Glutamatergic neuron (in vitro differentiated cells): ENCODE measurements at regions not wholly inside any gene's neighbourhood (a gene's known extent, or its start where the extent isn't known, plus 50 kb on each side); places are given as distances from the start of the nearest gene placed in this dataset.
A peak's percentile ranks its signal among the peaks of the same experiment; 100 is the strongest.

ENCODE experiments used
- DNase-seq: peaks from one replicate; pipeline ENCODE4 v3.0.0; 2022
- H3K27ac Mint-ChIP-seq: one replicate; pipeline ENCODE4 v1.8.0; 2020; ENCODE audit warnings: mild to moderate bottlenecking, mixed read lengths, inconsistent platforms; ENCODE audit not compliant: unreplicated experiment
- H3K27me3 Mint-ChIP-seq: one replicate; pipeline ENCODE4 v1.8.0; 2020; ENCODE audit warnings: mild to moderate bottlenecking, moderate library complexity, mixed read lengths, inconsistent platforms; ENCODE audit not compliant: unreplicated experiment
- H3K36me3 Mint-ChIP-seq: one replicate; pipeline ENCODE4 v1.8.0; 2020; ENCODE audit warnings: mild to moderate bottlenecking, mixed read lengths, inconsistent platforms; ENCODE audit not compliant: unreplicated experiment
- H3K4me1 Mint-ChIP-seq: one replicate; pipeline ENCODE4 v1.8.0; 2020; ENCODE audit warnings: mild to moderate bottlenecking, low read depth, mixed read lengths, inconsistent platforms; ENCODE audit not compliant: unreplicated experiment
- H3K4me3 Mint-ChIP-seq: one replicate; pipeline ENCODE4 v1.8.0; 2020; ENCODE audit warnings: mild to moderate bottlenecking, mixed read lengths, inconsistent platforms; ENCODE audit not compliant: unreplicated experiment
- H3K9me3 Mint-ChIP-seq: one replicate; pipeline ENCODE4 v1.8.0; 2020; ENCODE audit warnings: mild to moderate bottlenecking, moderate library complexity, mixed read lengths, inconsistent platforms; ENCODE audit not compliant: unreplicated experiment
- TF ChIP-seq, protein P1 (sequence below): fragments of 200-600 bp; sonication (generic); IDR thresholded peaks from one replicate; pipeline ENCODE4 v1.5.0; 2021; ENCODE audit not compliant: partially characterized antibody, unreplicated experiment

DNA sequence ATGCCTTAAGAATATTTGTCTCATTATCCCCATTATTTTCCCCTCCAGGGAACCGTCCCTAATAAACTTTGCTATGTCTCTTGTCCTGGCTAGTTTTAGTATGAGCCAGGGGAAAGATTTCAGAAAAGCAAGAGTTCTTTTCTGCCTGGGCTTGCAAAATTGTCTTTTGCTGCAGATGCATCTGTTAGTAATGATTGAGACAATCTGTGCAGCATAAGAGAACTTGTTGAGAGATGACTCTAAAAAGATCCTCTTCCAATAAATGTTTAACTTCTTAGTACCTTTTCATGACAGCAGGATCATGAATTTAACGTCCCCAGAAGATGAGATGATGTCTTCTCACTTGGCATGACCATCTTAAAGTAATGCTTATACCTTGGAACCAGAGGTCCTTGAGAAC is 172.5 kb upstream of the CREB1 start:
- TF ChIP-seq, protein P1, sequence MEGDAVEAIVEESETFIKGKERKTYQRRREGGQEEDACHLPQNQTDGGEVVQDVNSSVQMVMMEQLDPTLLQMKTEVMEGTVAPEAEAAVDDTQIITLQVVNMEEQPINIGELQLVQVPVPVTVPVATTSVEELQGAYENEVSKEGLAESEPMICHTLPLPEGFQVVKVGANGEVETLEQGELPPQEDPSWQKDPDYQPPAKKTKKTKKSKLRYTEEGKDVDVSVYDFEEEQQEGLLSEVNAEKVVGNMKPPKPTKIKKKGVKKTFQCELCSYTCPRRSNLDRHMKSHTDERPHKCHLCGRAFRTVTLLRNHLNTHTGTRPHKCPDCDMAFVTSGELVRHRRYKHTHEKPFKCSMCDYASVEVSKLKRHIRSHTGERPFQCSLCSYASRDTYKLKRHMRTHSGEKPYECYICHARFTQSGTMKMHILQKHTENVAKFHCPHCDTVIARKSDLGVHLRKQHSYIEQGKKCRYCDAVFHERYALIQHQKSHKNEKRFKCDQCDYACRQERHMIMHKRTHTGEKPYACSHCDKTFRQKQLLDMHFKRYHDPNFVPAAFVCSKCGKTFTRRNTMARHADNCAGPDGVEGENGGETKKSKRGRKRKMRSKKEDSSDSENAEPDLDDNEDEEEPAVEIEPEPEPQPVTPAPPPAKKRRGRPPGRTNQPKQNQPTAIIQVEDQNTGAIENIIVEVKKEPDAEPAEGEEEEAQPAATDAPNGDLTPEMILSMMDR = no peak
- H3K4me1 Mint-ChIP-seq = peaks cover 10% of the 10 kb centered on the region
- no peaks in the 10 kb centered on the region for H3K36me3 Mint-ChIP-seq
- no peak overlapping the region for H3K27ac Mint-ChIP-seq
- no peak for DNase-seq
- H3K27me3 Mint-ChIP-seq = no peaks in the 10 kb centered on the region
- no peak overlapping the region for H3K4me3 Mint-ChIP-seq
- no peaks in the 10 kb centered on the region for H3K9me3 Mint-ChIP-seq

DNA sequence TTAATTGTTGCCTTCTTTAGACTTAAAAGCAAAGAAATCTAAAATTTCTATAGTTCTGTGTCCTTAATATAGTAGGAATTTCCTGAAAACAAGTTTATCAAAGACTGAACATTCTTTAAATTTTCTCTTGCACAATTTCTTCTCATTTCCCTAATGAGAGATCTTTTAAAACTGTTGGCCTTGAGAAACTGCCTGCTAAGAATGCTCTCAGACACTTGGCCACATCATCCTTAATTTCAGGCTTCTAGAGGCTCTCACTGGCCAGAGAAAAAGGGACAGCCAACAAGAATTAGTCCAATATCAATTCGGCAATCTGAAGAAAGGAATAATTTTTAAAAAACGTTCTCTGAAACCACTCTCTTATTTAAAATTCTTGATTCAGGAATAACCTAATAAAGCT is 167.0 kb upstream of the CREB1 start:
- H3K27ac Mint-ChIP-seq = peak overlapping the region; percentile 57
- H3K4me3 Mint-ChIP-seq = no peak overlapping the region
- H3K9me3 Mint-ChIP-seq = no peaks in the 10 kb centered on the region
- H3K27me3 Mint-ChIP-seq = no peaks in the 10 kb centered on the region
- no peaks in the 10 kb centered on the region for H3K36me3 Mint-ChIP-seq
- peaks cover 34% of the 10 kb centered on the region for H3K4me1 Mint-ChIP-seq
- TF ChIP-seq, protein P1 = no peak
- DNase-seq = no peak

DNA sequence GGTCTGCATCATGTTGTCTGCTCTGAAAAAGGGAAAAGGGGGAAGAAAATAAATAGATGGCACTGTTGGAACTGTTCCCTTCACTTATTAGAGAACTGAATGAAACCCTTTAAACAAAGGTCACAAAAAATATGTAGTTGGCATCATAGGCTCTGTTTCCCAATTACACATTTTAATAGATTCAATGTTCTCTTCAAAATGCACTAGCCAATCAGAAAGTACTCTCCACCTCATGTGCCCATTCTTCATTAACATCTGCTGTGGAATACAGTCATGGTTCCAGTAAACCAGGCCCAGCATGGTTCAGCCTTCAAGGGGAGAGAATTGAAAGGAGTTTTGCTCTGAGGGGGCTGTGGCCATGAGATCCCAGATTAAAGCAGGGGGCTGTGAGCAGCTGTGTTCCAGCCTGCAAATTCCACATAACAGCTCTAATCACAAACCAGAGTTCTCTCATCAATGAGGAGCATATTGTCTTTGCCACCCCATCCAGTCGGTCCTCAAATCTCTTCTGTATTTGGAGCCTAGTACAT is 165.9 kb upstream of the CREB1 start:
- TF ChIP-seq, protein P1 = no peak
- no peak overlapping the region for H3K4me3 Mint-ChIP-seq
- no peak for DNase-seq
- no peaks in the 10 kb centered on the region for H3K9me3 Mint-ChIP-seq
- no peaks in the 10 kb centered on the region for H3K27me3 Mint-ChIP-seq
- H3K27ac Mint-ChIP-seq = no peak overlapping the region
- no peaks in the 10 kb centered on the region for H3K36me3 Mint-ChIP-seq
- H3K4me1 Mint-ChIP-seq = peaks cover 36% of the 10 kb centered on the region

DNA sequence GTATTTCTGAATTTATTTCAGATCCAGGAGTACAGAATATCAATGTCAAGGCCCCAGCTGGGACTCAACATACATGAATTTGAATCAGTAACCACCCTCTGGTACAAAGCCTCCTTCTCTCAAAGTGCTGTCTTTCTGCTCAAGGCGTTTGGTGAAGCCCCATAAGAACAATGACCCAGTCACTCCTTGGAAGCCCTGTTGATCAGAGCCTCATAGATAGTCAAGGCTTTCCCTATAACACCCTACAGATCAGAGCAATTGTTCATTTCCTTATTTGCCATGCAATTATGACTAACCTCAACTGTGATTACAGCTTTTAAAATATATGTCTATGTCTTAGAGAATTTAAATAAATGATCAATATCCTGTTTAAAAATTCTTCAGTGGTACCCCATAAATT is 159.1 kb upstream of the CREB1 start:
- H3K27me3 Mint-ChIP-seq = no peaks in the 10 kb centered on the region
- H3K4me1 Mint-ChIP-seq = peaks cover 16% of the 10 kb centered on the region
- no peak overlapping the region for H3K4me3 Mint-ChIP-seq
- peak overlapping the region; percentile 10 for H3K27ac Mint-ChIP-seq
- H3K9me3 Mint-ChIP-seq = no peaks in the 10 kb centered on the region
- no peak for DNase-seq
- H3K36me3 Mint-ChIP-seq = peaks cover under 1% of the 10 kb centered on the region
- TF ChIP-seq, protein P1 = no peak

DNA sequence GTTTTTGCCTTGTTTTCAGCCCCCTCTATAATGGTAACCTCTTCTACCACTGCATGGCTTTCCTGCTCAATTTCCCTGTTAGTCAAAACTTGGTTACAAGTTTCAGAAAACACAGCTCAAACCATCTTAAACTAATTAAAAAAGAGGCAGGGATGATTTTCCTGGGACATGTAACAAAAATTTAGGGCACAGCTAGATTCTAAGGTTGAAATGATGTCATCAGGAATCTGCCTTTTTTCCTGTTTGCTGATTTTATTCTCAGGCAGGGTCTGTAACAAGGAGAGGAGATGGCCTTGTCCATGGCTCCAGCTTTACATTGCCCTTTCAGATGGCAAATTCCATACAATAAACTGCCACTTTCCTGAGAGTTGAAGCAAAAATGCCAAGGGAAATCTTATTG is 157.9 kb upstream of the CREB1 start:
- Mint-ChIP-seq H3K4me1 (peaks cover 12% of the 10 kb centered on the region), H3K9me3 (no peaks in the 10 kb centered on the region), H3K27me3 (no peaks in the 10 kb centered on the region), H3K27ac (no peak overlapping the region), H3K36me3 (peaks cover 5% of the 10 kb centered on the region), H3K4me3 (no peak overlapping the region)
- DNase-seq = no peak
- TF ChIP-seq, protein P1 = no peak
